Lower lobe of right lung (tissue), 2 donors: ENCODE measurements at regions not wholly inside any gene's neighbourhood (a gene's known extent, or its start where the extent isn't known, plus 50 kb on each side); places are given as distances from the start of the nearest gene placed in this dataset.

Experiments used
- ATAC-seq, 2 donors: fragments of 200-7000 bp; cut with Tn5 transposase; one replicate each; pipeline ENCODE4 v1.9.1; 2020 to 2022; ENCODE audit warnings: mild to moderate bottlenecking in 2 of 2, moderate library complexity in 2 of 2
- DNase-seq: peaks from one replicate; pipeline ENCODE4 v3.0.0-alpha.2; 2020
- H3K27ac ChIP-seq: fragments of 200-600 bp; one replicate; pipeline ENCODE4 v1.8.0; 2022
- H3K27me3 ChIP-seq: fragments of 200-600 bp; one replicate; pipeline ENCODE4 v1.8.0; 2022; ENCODE audit warnings: low read depth
- H3K36me3 ChIP-seq: fragments of 200-600 bp; one replicate; pipeline ENCODE4 v1.8.0; 2022; ENCODE audit warnings: mild to moderate bottlenecking
- H3K4me1 ChIP-seq: fragments of 200-600 bp; one replicate; pipeline ENCODE4 v1.8.0; 2022
- H3K4me3 ChIP-seq: fragments of 200-600 bp; one replicate; pipeline ENCODE4 v1.8.0; 2022; ENCODE audit warnings: mild to moderate bottlenecking
- H3K9me3 ChIP-seq: fragments of 200-600 bp; one replicate; pipeline ENCODE4 v1.8.0; 2022
- CTCF ChIP-seq: fragments of 200-600 bp; IDR thresholded peaks from one replicate; pipeline ENCODE4 v1.8.0; 2022; ENCODE audit warnings: antibody characterized with exemption, mild to moderate bottlenecking
- intact Hi-C: fragments of 100-400 bp; cut with DNase I; formaldehyde crosslinking; loops from one replicate; pipeline ENCODE4 v1.11.0; 2022
- donor health status: DM: no; HTN: yes; CAD: no; lungs with severe emphysema.

DNA sequence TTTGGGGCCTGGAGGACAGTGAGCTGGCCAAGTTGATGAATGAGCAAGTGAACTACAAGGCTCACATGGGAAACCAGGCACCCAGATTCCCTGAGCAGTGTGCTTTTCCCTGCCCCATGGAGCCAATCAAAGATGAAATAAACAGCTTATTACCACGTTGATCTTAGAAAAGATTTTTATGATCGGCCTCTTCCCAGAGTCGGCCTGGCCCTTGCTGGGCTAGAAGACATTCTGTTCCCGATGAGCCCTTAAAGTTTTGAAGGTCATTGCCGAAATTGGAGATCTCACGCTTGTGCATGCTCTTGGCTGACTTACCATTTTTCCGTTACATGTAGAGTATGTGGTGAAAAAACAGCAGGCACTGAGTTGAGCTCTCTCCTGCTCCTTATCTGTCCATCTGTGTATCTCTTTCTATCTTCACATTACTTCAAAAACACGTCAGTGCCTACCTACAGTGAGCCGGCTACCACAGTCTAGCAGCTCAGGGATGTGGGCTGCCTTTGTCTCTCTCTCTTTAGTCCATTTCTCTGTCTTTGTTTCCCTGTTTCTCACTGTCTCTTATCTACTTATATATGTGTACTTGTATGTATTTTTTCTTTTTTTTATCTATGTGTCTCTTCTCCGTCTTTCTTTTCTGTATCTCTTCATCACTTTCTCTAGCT lies 248.8 kb upstream of the USP24 start:
- H3K9me3 ChIP-seq = no peaks in the 10 kb centered on the region
- no peak overlapping the region for H3K27ac ChIP-seq
- no peak for DNase-seq
- TF ChIP-seq CTCF = no peak
- no peaks in the 10 kb centered on the region for H3K4me1 ChIP-seq
- ATAC-seq = no peak
- no peaks in the 10 kb centered on the region for H3K36me3 ChIP-seq
- intact Hi-C loops = no loop called here
- no peak overlapping the region for H3K4me3 ChIP-seq
- H3K27me3 ChIP-seq = no peaks in the 10 kb centered on the region

GRCh38 chr1:55457874-55458273 lies 242.7 kb upstream of the USP24 start:
- no peak overlapping the region for H3K27ac ChIP-seq
- no peak for ATAC-seq
- TF ChIP-seq CTCF = no peak
- H3K36me3 ChIP-seq = no peaks in the 10 kb centered on the region
- intact Hi-C loops = no loop called here
- no peaks in the 10 kb centered on the region for H3K4me1 ChIP-seq
- H3K4me3 ChIP-seq = no peak overlapping the region
- H3K9me3 ChIP-seq = peaks cover 8% of the 10 kb centered on the region
- no peaks in the 10 kb centered on the region for H3K27me3 ChIP-seq
- DNase-seq = no peak

- Histone ChIP-seq H3K4me3 (no peak overlapping the region), H3K27ac (no peak overlapping the region), H3K4me1 (no peaks in the 10 kb centered on the region), H3K36me3 (no peaks in the 10 kb centered on the region), H3K9me3 (peaks cover 8% of the 10 kb centered on the region), H3K27me3 (no peaks in the 10 kb centered on the region)
- ATAC-seq = no peak
- no peak for TF ChIP-seq CTCF
- intact Hi-C loops = no loop called here
- no peak for DNase-seq
Observed at GRCh38 chr1:55456971-55457370, 241.8 kb upstream of the USP24 start.

DNA sequence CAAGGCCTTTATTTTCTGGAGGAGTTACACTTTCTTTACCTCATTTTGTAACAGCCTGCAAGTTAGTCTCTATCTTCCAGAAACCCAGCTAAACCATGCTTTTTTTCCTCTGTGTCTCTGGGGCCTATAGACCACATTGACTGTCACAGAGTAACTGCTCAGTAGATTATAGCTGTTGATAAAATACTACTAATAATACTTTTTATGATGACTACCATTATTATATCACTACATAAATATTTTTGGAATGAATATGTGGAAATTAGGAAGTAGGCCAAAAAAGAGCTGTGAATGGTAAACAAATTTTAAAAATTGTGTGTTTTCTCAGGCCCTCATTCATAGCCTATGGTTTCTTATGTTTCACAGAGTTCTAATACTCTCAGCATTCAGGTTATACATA lies 233.1 kb upstream of the USP24 start:
- TF ChIP-seq CTCF = no peak
- Histone ChIP-seq H3K27me3 (no peaks in the 10 kb centered on the region), H3K27ac (no peak overlapping the region), H3K36me3 (no peaks in the 10 kb centered on the region), H3K4me1 (peaks cover 2% of the 10 kb centered on the region), H3K4me3 (no peak overlapping the region), H3K9me3 (no peaks in the 10 kb centered on the region)
- DNase-seq (no peak), ATAC-seq (no peak)
- intact Hi-C loops = no loop called here

GRCh38 chr1:55447488-55447887 lies 232.3 kb upstream of the USP24 start:
- Histone ChIP-seq H3K9me3 (no peaks in the 10 kb centered on the region), H3K27me3 (no peaks in the 10 kb centered on the region), H3K27ac (no peak overlapping the region), H3K4me1 (peaks cover 7% of the 10 kb centered on the region), H3K4me3 (no peak overlapping the region), H3K36me3 (no peaks in the 10 kb centered on the region)
- ATAC-seq = peak in 1 of 2 donors; percentile 39
- TF ChIP-seq CTCF = no peak
- intact Hi-C loops = no loop called here
- no peak for DNase-seq

- ATAC-seq (no peak), DNase-seq (no peak)
- Histone ChIP-seq H3K9me3 (no peaks in the 10 kb centered on the region), H3K4me3 (no peak overlapping the region), H3K36me3 (no peaks in the 10 kb centered on the region), H3K27me3 (no peaks in the 10 kb centered on the region), H3K4me1 (peaks cover 7% of the 10 kb centered on the region), H3K27ac (no peak overlapping the region)
- intact Hi-C loops = no loop called here
- TF ChIP-seq CTCF = no peak
Observed at GRCh38 chr1:55446351-55446750, 231.2 kb upstream of the USP24 start.
